ENCODE measurements at regions not wholly inside any gene's neighbourhood (a gene's known extent, or its start where the extent isn't known, plus 50 kb on each side); places are given as distances from the start of the nearest gene placed in this dataset.
"Not testable (repeated sequence)": the region's sequence is repeated elsewhere in the genome, so short reads cannot be mapped to it uniquely, and the experiment has no call there.

DNA sequence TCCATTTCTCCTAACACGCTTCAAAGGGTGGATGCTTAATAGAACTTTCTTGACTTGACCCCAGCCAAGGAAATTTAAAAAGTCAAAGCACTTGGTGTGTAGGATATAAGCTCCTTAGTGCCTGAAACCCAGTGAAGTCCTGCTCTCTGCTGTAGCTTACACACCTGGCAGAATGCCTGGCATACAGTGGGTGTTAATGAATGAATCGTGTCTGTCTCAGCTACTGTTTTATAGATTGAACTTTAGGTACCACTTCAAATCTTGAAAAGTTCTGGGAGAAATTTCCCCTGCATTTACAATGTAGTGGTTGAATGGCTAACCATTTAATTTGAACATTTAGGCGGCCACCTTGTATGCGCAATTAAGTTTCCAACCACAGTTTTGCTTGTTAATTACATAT lies 70.5 kb upstream of the ZNF217 start:
- DNase-seq (ENCODE audit: low spot score), result no peak

DNA sequence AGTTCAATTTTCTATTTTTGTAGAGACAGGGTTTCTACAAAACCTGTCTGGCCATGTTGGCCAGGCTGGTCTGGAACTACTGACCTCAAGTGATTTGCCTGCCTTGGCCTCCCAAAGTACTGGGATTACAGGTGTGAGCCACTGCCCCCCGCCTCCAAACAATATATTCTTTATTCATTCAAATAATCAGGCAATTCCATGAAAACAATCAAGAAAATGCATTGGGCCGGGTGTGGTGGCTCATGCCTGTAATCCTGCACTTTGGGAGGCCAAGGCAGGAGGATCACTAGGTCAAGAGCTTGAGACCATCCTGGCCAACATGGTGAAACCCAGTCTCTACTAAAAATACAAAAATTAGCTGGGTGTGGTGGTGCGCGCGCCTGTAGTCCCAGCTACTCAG lies 69.9 kb upstream of the ZNF217 start:
- not testable (repeated sequence) for DNase-seq (ENCODE audit: low spot score)

DNA sequence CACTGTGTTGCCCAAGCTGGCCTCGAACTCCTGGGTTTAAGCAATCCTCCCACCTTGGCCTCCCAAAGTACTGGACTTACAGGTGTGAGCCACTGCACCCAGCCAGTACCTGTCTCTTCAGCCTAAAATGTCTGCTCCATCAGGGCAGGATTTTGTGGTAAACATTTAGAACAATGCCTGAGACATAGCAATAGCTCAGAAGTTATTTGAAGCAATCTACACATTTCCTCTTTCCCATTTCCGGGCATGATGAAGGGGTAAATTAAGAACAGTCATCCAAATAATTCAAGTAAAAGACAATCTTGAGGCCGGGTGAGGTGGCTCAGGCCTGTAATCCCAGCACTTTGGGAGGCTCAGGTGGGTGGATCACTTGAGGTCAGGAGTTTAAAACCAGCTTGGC lies 69.0 kb upstream of the ZNF217 start:
- no peak for DNase-seq (ENCODE audit: low spot score)

DNA sequence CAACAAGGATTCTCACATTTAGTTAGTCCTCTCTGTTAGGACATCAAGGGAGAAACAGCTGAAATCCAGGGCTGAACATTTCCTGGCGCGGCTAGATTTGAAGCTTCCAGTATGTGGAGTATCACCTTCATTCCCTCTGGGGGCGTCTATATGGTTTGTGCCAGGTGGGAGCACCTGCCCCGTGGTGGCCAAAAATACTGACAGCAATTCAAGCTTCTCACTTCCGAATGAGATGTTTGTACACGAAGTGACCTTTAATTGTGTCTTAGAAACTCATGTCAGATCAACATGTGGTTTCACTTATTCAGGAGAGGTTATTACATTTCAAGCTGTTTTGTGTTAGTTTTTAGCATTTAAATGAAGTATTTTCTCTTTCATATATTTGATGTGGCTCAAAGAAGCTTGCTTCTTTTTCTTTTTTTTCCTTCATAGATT lies 67.3 kb upstream of the ZNF217 start:
- DNase-seq (ENCODE audit: low spot score), result no peak

DNA sequence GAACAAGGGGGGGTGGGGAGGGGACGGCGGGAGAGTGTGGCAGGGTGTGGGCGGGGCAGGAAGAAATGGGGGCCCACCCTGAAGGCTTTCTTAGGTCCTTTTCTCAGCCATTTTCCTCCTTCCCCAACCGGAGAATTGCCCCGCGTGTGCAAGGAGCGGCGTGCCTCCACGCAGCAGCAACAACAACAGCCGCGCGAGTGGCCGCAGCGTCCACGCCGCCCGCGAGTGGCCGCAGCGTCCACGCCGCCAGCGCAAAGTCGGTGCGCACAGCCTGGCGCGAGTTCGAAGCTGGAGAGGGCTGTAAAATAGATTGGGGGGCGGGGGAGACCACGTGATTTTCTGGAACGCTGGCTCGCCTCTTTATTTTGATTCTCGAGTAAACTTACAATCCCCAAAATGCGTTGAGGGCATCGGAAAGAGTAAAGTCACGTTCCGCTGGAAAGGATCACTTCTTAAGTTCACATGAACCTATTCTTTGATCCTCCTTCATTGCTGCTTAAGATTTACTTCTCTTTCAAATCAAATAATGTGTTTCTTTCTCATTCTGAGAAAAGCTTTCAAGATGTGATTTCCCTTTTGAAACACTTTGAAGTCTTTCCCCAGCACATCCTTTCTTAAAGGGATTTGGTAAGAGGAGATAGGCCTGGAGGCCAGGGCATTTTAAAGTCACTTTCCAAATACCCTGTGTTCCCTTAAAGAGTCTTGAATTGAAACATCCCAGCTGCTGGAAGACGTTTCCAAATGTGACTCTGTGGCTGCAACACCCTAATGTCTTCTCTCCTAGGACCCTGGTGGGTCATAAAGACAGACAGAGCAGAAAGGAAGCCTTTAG lies 66.7 kb upstream of the ZNF217 start:
- DNase-seq (ENCODE audit: low spot score), result no peak

DNA sequence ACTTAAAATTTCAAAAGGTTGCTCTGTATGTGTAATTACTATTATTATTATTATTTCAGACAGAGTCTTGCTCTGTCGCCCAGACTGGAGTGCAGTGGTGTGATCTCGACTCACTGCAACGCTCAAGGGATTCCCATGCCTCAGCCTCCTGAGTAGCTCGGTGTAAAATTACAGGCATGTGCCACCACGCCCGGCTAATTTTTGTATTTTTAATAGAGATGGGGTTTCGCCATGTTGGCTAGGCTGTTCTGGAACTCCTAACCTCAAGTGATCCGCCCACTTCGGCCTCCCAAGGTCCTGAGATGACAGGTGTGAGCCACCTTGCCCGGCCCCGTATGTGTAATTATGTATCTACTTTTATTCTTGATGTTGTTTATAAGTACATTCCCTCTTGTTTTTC lies 65.3 kb upstream of the ZNF217 start:
- no peak for DNase-seq (ENCODE audit: low spot score)

DNA sequence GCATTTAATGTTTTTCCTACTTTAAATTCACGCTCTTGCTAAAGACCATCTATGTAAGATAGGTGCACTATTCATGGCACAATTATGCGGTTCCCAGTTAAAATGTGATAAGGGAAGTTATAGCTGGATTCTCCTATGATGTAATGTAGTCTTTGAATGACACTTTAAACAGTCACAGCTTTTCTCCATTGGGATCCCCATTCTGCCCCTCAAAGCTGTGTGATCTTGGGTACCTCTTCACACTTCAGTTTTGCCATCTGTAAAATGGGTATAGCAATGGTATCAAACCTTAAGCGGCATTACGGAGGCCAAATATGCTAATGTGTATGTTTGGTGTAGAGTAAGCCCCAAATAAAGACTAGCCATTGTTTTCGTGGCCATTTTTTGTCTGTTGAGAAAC lies 64.7 kb upstream of the ZNF217 start:
- DNase-seq (ENCODE audit: low spot score), result no peak

DNA sequence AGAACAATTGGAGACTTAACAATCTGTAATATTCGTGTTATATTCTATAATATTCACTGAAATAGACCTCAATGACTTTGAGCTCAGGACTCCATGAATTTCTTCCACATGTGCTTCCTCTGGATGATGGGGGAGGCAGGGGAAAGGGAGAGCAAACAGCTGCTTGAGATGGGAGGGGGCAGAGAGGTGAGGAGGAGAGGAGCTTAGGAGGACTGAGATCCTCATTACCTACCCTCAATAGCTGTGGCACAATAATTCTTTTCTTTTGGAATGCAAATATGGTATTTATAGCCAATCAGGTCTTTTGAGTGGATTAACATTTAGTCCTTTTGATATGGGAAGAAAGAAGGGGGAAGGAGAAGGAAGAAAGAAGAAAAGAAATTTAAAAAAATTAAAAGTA lies 64.1 kb upstream of the ZNF217 start:
- DNase-seq (ENCODE audit: low spot score), result no peak

DNA sequence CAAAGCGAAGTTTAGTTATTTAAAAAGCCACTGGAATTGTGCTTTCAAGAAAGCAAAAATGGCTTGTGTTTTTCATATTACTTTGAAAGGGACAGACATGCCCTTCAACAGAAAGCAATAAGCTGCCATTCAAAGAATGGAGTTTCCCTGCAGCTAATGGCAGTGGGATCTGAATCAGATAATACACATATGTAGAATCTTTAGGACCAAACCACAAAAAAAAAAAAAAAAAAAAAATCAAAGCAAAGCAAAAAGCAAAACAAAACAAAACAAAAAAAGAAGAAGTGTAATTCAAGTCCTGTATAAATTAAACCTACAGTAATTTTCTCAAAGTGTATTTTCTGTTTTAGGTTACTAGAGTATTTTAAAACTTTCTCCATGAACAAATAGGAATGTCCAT lies 63.6 kb upstream of the ZNF217 start:
- no peak for DNase-seq (ENCODE audit: low spot score)

DNA sequence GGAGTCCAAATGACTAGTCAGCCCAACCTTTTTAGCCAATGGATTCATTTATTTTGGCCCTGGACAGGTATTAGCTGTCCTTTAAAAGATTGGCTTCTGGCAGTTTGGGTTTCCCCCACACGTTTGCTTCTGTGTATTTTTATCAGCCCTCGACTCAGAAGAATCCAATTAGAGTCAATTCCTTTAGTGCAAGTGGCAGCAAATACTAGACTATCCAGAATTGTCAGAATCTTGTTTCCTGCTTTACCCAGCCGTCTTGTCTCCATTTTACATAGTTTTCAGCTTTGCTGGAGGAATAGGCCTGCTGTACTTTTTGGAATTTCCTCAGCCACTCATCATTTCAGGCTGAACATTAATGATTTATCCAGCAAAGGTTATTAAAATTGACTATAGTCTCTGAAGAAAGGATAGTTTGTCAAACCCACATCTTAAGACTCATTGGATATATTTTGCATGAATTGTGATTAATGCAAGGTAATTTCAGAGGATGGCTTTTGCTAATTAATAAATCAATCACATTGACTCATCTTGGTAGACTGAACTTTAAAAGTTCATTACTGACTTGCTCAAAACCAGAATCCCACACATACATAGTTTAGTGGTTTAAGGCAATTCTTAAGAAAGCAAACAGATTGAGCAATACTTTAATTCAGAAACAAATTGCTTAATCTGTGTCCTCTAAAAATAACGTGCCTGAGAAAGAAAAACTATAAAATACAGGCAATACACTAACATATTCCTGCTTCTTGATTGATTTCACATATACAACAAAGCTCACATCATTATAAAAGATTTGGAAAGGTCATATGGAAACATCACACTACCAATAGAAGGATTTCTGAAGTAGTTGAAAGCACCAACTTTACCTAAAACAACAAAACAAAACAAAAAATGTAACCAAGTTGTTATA lies 62.9 kb upstream of the ZNF217 start:
- no peak for DNase-seq (ENCODE audit: low spot score)

DNA sequence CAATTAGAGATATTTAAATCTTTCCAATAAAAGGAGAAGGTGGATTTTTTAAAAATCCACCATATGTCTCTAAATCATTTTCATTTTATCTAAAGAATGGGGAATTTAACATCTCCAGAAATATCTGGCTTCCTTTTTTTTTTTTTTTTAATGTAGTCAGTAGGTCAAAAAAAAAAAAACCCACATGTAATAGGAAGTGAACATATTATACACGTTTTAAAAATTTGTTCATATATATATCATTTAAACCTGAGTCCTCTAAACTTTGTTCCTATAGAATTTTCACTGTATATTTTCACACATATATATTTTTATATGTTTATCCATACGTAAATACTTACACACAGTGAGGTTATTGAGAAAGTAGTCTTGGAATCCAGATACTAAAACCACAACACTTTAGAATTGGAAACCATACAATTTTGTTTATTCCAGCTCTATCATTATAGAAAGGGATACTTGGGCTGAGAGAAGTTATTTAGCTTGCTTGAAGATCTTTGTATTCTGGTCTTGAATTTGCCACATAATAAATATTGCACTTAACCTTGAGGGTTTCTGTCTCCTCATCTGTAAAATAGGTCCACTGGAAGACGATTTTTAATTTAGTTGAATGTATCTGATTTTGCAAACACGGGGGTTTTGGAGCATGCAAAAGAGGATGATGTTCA lies 62.1 kb upstream of the ZNF217 start:
- no peak for DNase-seq (ENCODE audit: low spot score)

DNA sequence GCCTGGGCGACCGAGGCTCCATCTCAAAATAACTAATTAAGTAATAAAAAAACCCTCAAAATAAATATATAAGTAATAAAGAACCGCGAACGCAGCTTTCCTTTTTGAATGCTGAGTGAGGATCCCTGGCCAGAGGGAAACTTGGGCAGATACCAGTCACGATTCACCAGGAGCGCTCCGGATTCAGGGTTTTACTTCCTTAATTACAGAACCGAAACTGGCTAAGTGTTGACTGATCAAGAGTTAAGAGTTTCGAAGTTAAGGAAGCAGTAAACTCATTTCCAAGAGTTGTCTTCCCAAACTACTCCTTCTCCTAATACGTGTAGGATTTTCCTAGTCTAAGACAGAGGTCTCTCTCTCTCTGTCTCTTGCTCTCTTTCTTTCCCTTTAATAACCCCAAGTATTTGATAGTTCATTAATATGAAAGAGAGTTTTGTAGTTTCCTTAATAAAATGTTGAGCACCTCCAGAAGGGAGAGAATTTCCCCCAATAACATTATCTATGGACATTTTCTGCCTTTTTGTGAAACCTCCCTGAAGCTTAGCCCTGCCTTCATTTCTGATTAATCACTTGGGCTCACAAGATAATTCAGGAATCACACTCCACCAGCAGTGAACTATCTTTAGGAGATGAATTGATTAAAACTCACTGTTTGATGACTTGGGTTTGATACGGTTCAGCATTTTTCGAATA lies 61.4 kb upstream of the ZNF217 start:
- DNase-seq (ENCODE audit: low spot score), result no peak

DNA sequence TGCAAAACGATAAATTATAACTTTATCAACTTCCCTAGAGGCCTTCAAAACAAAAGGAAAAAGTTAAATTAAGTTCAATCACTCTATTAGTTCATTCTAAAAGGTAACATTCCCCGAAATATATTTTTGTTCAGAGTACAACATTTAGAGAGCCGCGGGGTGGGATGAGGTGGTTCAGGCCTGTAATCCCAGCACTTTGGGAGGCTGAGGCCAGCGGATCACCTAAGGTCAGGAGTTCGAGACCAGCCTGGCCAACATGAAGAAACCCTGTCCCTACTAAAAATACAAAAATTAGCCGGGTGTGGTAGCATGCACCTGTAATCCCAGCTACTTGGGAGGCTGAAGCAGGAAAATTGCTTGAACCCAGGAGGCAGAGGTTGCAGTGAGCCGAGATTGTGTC lies 60.9 kb upstream of the ZNF217 start:
- not testable (repeated sequence) for DNase-seq (ENCODE audit: low spot score)

DNA sequence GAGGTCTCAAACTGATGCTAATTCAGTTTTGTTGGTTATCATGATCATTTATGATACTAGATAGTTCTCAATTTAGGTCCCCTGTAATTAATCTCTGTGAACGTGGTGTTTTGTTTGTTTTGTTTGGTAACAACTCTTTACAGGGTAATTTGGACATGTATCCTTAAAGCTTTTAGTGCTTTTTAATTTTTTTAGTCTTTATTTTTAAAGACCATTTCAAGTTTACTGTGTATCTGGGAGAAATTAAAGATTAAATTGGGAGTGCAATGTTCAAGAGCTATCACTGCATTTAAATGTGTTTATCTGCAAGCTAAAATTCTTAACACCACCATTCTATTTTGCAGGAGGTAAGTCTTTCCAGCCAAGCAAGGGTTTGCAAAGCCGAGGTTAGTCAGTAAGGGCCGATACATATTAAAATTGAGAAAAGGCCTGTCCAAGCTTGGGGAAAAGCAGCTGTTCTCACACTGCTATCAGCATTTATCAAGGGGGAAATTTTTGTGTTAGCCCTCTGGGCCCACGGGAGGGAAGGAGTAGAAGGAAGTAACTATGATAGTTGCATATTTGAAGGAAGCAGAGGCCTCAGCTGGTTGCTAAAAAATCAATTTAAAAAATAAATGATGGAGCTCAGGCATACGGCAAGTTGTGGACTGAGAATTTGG lies 59.3 kb upstream of the ZNF217 start:
- no peak for DNase-seq (ENCODE audit: low spot score)

DNA sequence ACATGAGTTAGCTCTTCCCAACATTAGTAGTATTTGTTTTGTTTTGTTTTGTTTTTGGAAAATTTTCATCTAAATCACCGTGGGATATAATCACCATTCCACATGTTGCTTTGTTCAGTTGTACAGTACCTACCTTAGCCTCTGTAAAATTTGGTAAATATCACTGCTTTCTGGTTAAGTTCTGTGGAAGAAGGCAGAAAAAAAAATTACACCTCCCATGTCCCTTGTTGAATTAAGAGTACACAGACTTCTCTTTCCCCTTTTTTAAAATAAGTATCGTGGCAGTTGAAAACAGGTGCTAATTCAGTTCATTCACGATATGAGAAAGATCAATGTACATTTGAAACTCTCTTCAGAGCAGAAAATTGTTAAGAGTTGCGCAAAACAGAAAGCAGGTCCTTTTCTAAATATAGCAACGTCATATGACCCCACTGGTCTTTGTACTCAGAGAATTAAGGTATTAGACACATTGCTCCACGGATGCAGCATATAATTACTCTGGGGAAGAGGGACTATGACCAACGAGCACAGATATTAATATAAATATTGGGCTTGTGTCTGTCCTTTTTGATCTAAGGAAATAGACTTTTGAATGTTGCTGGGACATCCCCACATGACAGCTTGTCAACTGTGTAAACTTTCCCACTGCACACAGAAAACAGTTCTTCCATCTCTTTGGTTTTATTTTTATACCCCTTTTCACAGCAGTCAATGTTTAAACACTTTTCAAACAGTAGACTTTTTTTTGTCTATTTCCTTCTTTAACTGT lies 58.6 kb upstream of the ZNF217 start:
- no peak for DNase-seq (ENCODE audit: low spot score)

DNA sequence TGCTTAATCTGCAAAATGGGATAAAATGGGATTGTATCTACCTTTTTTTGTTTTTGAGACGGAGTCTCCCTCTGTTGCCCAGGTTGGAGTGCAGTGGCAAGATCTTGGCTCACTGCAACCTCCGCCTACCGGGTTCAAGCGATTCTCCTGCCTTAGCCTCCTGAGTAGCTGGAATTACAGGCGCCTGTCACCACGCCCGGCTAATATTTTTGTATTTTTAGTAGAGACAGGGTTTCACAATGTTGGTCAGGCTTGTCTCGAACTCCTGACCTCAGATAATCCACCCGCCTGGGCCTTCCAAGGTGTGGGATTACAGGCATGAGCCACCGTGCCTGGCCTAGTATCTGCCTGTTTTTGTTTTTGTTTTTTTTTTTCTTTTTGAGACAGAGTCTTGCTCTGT lies 55.9 kb upstream of the ZNF217 start:
- not testable (repeated sequence) for DNase-seq (ENCODE audit: low spot score)

DNA sequence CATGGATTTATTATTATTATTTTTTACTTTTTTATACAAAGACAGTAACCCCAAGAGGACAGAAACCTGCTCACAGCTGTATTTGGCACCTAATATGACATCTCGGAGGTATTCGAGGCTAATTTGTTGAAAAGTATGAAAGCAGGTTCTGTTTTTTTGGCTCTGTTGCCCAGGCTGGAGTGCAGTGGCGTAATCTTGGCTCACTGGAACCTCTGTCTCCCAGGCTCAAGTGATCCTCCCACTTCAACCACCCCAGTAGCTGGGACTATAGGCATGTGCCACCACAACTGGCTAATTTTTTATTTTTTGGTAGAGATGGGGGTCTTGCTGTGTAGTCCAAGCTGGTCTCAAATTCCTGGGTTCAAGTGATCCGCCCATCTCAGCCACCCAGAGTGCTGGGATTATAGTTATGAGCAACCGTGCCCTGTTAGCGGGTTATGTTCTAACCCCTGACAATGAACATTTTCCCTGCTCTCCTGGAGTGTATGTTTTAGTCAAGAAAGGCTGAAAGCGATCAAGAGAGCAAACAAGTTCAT lies 53.7 kb upstream of the ZNF217 start:
- DNase-seq (ENCODE audit: low spot score), result no peak

DNA sequence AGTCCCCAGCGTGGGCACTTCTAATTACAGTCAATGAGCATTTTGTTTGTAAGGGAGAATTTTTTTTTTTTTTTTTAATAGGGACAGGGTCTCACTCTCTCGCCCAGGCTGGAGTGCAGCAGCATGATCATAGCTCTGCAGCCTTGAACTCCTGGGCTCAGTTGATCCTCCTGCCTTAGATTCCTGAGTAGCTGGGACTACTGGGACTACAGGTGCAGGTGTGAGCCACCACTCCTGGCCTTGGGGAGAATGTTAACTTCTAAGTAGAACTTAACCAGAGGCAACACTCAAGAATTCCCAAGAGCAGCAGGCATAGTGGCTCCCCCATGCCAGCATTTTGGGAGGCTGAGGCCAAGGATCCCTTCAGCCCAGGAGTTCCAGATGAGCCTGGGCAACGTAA lies 52.9 kb upstream of the ZNF217 start:
- no peak for DNase-seq (ENCODE audit: low spot score)

DNA sequence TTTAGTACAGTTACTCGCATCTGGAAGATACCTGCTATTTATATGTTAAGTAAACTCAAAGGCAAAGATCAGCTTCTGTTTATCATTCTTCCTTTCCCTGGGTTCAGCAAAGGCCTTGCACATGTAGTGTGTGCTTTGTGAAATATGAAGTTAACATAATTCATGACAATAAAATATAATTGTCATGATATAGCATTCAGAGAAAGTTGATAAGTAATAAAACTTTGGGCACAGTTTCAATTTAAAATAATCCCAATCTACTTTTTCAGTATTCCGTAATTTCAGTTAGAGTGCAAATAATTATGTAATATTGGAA lies 51.9 kb upstream of the ZNF217 start:
- no peak for DNase-seq (ENCODE audit: low spot score)

DNA sequence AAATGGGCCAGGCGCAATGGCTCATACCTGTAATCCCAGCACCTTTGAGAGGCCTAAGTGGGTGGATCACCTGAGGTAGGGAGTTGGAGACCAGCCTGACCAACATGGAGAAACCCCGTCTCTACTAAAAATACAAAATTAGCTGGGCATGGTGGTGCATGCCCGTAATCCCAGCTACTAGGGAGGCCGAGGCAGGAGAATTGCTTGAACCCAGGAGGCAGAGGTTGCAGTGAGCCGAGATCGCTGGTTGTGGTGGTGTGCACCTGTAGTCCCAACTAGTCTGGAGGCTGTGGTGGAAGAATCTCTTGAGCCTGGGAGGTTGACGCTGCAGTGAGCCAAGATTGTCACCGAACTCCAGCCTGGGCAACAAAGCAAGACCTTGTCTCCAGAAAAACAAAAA lies 50.5 kb upstream of the ZNF217 start:
- not testable (repeated sequence) for DNase-seq (ENCODE audit: low spot score)

Measured in COLO829 (cell line).